GM10266 (cell line): ENCODE measurements at regions not wholly inside any gene's neighbourhood (a gene's known extent, or its start where the extent isn't known, plus 50 kb on each side); places are given as distances from the start of the nearest gene placed in this dataset.

Experiments used
- DNase-seq: peaks from one replicate; pipeline ENCODE4 v3.0.0; 2012; ENCODE audit errors: extremely low spot score
- CTCF ChIP-seq: IDR thresholded peaks from 2 replicates; pipeline ENCODE4 v1.5.1; 2012; ENCODE audit warnings: mild to moderate bottlenecking, low read depth; ENCODE audit not compliant: control insufficient read depth, insufficient read depth; ENCODE audit errors: missing control alignments

DNA sequence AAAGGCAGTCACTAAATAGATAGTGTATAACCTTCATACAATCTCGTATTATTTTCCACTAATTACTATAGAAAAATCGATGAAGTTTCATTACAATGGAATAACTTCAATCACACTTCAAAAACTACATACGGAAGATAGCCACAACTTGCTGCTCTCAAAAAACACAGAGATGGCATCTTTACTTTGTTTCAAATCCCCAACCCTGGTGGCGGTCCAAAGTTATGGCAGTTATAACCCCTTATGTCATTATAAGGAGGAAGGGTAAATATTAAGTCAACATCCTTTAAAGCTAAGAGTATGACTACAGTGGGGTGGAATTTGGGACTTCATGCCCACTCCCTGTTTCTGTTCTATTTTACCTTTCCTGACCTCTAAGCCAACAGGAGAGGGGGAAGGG, 146.5 kb downstream of the LACC1 start:
- no peak for TF ChIP-seq CTCF
- DNase-seq: no peak

DNA sequence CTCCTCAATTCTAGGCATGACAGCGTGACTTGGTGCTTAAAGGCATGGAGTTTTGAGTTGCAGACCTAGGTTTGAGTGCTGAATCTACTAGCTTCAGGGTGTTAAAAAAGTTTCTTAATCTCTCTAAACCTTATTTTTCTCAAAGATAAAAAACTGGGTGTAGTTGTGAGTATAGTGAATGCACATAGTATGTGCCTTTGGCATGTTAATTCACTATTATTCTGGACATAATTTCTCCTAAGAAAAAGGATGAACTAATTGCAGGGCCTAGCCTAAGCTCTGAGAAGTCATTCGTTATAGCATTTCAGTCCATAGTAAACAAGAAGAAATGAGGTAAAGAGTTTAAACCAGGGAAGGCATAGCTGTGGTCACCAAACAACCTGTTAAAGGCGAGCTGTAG, 149.0 kb downstream of the LACC1 start:
- no peak for TF ChIP-seq CTCF
- no peak for DNase-seq

DNA sequence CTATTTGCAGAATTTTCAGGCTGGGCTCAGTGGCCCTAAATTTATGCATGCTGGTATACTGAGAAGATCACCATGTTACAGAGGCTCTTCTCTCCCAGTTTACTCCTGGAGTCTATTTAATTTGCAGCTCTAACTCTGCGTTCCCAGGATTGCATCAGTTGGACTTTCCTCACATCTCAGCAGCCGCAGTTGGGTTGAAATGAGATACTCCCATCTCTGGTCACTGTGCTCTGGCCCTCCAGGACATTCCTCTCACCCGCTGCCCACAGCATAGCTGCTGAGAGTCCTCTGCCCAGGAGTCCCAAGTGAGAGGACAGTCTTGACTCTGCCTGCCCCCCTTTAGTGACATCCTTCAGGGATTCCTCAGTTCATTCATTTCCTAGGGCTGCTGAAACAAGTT, 150.9 kb downstream of the LACC1 start:
- no peak for TF ChIP-seq CTCF
- DNase-seq: no peak

GRCh38 chr13:44031555-44031954, 151.9 kb downstream of the LACC1 start:
- no peak for TF ChIP-seq CTCF
- DNase-seq: no peak

- no peak for TF ChIP-seq CTCF
- no peak for DNase-seq
These were observed 153.1 kb downstream of the LACC1 start for GRCh38 chr13:44032802-44033201.

GRCh38 chr13:44035400-44035799, 155.7 kb downstream of the LACC1 start:
- no peak for TF ChIP-seq CTCF
- no peak for DNase-seq

GRCh38 chr13:44040070-44040817, 160.5 kb downstream of the LACC1 start:
- no peak for DNase-seq
- TF ChIP-seq CTCF: no peak
